Activated CD4-positive, alpha-beta T cell treated with anti-CD3 and anti-CD28 coated beads for 48 hours (primary cell): ENCODE measurements at regions not wholly inside any gene's neighbourhood (a gene's known extent, or its start where the extent isn't known, plus 50 kb on each side); places are given as distances from the start of the nearest gene placed in this dataset.
"Not testable (repeated sequence)": the region's sequence is repeated elsewhere in the genome, so short reads cannot be mapped to it uniquely, and the experiment has no call there.

ENCODE experiments used
- DNase-seq: peaks from one replicate; pipeline ENCODE4 v3.0.0-alpha.2; 2020

DNA sequence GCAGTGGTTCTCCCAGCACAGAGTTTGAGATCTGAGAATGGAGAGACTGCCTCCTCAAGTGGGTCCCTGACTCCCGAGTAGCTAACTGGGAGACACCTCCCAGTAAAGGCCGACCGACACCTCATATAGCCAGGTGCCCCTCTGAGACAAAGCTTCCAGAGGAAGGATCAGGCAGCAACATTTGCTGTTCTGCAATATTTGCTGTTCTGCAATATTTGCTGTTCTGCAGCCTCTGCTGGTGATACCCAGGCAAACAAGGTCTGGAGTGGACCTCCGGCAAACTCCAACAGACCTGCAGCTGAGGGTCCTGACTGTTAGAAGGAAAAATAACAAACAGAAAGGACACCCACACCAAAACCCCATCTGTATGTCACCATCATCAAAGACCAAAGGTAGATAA lies 560.2 kb downstream of the SOX5 start:
- not testable (repeated sequence) for DNase-seq

GRCh38 chr12:23399402-23399933 lies 550.0 kb downstream of the SOX5 start:
- no peak for DNase-seq

- DNase-seq, result no peak
Measured at GRCh38 chr12:23415180-23415579, 534.3 kb downstream of the SOX5 start.

DNA sequence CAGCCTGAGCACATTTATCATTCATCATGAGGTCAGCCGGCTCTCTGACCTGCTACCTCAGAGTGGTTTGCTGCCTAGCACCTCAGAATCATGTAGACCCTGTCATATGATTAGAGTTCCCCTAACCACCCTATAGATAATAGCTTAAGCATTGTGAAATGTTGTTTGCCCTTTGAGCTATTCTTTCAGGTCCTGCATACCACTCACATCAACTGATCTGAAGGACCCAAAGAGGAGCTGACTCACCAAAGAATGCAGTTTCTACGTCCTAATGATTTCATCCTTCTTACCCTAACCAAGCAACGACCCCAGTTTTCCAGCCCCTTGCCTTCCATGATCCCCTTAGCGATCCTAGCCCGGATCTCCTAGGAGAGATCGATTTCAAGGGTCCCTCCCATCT lies 527.9 kb downstream of the SOX5 start:
- no peak for DNase-seq

- DNase-seq, result no peak
Measured at GRCh38 chr12:23423097-23423687, 526.3 kb downstream of the SOX5 start.

- no peak for DNase-seq
Measured at GRCh38 chr12:23423796-23424195, 525.7 kb downstream of the SOX5 start.

GRCh38 chr12:23424685-23425084 lies 524.8 kb downstream of the SOX5 start:
- no peak for DNase-seq

- DNase-seq, result no peak
Measured at GRCh38 chr12:23426328-23426727, 523.1 kb downstream of the SOX5 start.

DNA sequence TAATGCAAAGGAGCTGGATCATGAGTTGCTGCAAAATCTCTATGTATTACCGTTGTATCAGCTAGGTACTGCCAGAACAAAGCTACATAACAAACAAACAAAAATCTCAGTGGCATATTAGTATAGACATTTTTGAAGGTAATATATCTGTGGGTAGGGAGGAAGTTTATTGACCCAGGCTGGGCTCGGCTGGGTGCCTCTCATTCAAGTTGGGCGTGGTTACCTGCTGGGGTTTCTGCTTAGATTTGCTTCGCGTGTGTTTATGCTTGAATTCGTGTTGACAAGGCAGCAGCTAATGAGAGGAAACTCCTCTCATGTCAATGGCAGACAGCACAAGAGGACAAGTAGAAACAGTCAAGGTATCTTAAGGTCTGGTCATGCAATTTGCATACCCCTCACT lies 520.7 kb downstream of the SOX5 start:
- DNase-seq, result no peak

DNA sequence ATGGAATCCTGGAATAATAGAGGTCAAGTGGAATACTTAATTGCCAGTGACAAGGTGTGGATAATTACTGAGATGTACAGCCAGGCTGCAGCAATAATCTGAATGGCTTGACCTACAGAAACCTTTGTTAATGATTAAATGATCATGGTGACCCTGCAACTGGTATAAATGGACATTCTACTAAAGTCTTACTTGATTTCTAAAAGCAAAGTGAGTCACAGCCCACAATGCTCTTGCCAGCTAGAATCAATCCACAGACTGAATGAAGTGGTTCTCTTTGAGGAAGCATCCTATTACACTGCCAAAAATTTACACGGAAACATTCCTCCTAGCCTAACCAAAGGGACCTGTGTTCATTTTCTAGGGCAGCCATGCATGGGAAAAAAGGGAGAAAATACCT lies 518.5 kb downstream of the SOX5 start:
- no peak for DNase-seq

GRCh38 chr12:23433121-23433520 lies 516.3 kb downstream of the SOX5 start:
- DNase-seq, result no peak

GRCh38 chr12:23434154-23434553 lies 515.3 kb downstream of the SOX5 start:
- DNase-seq, result no peak

- DNase-seq, result no peak
Measured at GRCh38 chr12:23446746-23447145, 502.7 kb downstream of the SOX5 start.

GRCh38 chr12:23450810-23451209 lies 498.7 kb downstream of the SOX5 start:
- DNase-seq, result no peak

DNA sequence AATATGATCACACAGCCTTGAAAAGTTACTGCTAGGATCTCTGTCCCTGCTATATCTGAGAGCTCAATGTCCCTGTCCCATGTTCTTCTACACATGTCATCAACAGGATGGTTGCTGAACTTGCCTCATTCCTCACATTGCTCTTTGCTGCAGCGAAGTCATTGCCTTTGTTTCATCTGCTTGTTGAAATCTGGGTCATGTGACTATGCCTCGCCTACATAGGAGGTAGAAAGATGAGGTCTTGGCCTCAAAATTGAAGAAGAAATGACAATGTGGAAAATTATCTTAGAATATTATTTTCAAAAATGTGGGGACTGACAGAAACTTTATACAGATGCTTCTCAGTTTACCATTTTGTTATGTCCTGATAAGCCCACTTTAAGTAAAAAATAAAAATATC lies 494.2 kb downstream of the SOX5 start:
- DNase-seq, result no peak

GRCh38 chr12:23458640-23459039 lies 490.8 kb downstream of the SOX5 start:
- no peak for DNase-seq

- no peak for DNase-seq
Measured at GRCh38 chr12:23462546-23462945, 486.9 kb downstream of the SOX5 start.

- DNase-seq, result no peak
Measured at GRCh38 chr12:23463172-23463571, 486.3 kb downstream of the SOX5 start.

- no peak for DNase-seq
Measured at GRCh38 chr12:23464241-23464812, 485.1 kb downstream of the SOX5 start.

GRCh38 chr12:23472329-23472971 lies 477.0 kb downstream of the SOX5 start:
- DNase-seq, result no peak

GRCh38 chr12:23473071-23473470 lies 476.4 kb downstream of the SOX5 start:
- no peak for DNase-seq

DNA sequence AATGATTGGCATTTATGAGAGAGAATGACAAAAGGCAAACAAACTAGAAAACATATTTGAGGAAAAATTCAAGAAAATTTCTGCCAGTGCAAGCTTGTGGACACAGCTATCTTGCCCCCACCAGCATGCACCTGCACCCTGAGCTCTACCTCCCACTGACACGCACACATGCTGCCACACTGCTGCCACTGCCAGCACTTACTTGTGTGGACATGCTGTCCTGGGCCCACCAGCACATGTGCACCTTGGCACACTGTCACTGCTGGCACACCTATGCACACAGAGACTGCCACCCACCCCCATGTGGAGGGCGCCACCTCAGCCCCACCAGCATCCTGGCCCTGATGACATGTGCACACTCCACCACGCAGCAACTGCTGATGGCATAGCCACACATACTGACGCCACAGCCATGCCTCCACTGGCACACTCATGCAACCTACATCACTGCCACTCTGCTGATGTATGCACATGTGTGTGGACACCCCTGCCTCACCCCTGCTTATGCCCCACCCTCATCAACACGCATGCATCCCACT lies 475.0 kb downstream of the SOX5 start:
- DNase-seq, result no peak
